Spleen (tissue), 7 donors: ENCODE measurements at regions not wholly inside any gene's neighbourhood (a gene's known extent, or its start where the extent isn't known, plus 50 kb on each side); places are given as distances from the start of the nearest gene placed in this dataset.

ENCODE experiments used
- CTCF ChIP-seq, 11 experiments: fragments of 200-600 bp in 7 of 11; fragments of 450-650 bp in 4 of 11; sonication (generic) in 4 of 11; IDR thresholded peaks in 8 of 11; conservative IDR thresholded peaks in 3 of 11; 1 replicate in 7 of 11; 2 replicates in 4 of 11; pipeline versions ENCODE4 v1.4.0 to v1.8.0; 2016 to 2021; ENCODE audit warnings: antibody characterized with exemption in 11 of 11, inconsistent platforms in 4 of 11, mild to moderate bottlenecking in 1 of 11
- POLR2A ChIP-seq, 3 donors: fragments of 450-650 bp; IDR thresholded peaks; one replicate each; pipeline ENCODE4 v1.5.1; 2017; ENCODE audit warnings: antibody characterized with exemption in 3 of 3, mild to moderate bottlenecking in 1 of 3
- donor health status: DM: no; HTN: no; CAD: no; lungs with moderate emphysema.
- donor health status: DM: no; HTN: no; CAD: no.
- donor health status: DM: no; HTN: no; CAD: no.

GRCh38 chr10:45197816-45198485 is 117.5 kb downstream of the OR13A1 start:
- TF ChIP-seq CTCF (IDR thresholded peaks at IDR 0.05 in 8 of 11, conservative IDR thresholded peaks at IDR 0.05 in 3 of 11) = no peak
- TF ChIP-seq POLR2A (IDR thresholded peaks at IDR 0.05) = no peak
